ENCODE measurements at regions not wholly inside any gene's neighbourhood (a gene's known extent, or its start where the extent isn't known, plus 50 kb on each side); places are given as distances from the start of the nearest gene placed in this dataset.
"Not testable (repeated sequence)": the region's sequence is repeated elsewhere in the genome, so short reads cannot be mapped to it uniquely, and the experiment has no call there.

DNA sequence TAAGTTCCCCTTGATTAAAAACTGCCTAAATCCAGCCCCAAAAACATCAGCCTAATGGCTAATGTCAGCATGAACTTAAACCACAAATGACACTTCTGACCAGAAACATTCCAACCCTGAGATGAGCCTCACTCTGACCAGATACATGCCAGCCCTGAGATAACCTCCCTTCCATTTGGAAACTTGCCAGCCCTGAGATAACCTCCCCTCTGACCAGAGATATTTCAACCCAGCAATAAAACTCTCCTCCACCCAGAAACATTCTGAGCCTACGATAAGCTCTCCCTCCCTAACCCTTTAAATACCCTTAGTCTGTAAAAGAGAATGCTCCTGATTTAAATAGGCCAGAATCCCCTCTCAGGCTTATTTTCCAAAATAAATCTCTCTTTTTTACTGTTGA lies 1035.7 kb upstream of the NUDT12 start:
- no peak for DNase-seq

DNA sequence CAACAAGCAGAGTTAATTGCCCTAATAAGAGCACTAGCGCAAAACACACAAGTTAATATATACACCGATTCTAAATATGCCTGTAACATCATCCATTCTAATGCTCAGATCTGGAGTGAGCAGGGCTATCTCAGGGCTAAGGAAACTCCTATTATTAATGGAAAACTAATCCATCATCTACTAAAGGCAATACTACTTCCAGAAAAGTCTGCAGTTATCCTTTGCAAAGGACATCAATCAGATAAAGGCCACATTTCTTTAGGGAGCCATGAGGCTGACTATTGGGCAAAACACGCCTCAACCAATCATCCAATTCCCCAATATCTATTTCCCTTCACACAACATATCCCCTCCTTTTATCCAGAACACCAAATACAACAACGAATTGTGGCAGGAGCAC lies 1032.3 kb upstream of the NUDT12 start:
- DNase-seq, result peak; percentile 4

DNA sequence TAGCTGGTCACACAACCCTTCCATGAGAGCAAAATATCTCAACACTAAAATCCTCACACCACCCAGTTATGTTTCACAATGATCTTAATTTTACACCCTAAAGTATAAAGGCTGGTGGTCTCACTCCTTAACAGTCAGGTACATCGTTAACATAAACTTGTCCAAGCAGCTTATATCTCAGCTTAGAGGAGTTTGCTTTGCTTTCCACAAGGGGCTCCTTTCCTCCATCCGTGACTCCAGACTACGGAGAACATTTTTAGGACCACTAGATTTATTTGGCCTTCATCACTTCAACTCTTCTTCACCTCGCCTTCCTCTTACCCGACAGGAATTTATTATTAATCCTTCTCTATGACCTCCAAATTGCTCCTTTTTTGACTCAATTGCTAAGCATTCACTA lies 1014.1 kb upstream of the NUDT12 start:
- DNase-seq, result no peak

GRCh38 chr5:104573949-104574709 lies 1011.5 kb upstream of the NUDT12 start:
- no peak for DNase-seq

- DNase-seq, result no peak
Measured at GRCh38 chr5:104569621-104570020, 1007.0 kb upstream of the NUDT12 start.

GRCh38 chr5:104564530-104564929 lies 1001.9 kb upstream of the NUDT12 start:
- DNase-seq, result no peak

- DNase-seq, result no peak
Measured at GRCh38 chr5:104556957-104557356, 994.4 kb upstream of the NUDT12 start.

DNA sequence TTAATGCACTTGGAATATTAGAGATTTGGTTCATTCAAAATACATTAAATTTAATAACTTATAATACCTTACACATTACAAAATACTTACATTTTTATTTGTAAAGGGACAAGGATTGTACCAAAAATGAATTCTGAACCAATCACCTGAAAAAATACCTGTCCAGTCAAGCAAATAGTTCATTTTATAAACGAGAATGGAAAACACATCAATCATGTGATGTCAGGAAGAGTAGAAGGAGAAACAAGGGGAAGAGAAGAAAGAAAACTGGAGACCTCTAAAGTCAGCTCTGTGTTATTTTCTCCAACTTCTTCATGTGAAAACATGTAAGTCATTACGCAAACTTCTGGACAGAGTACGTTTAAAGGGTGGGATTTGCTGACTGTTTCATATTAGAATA lies 989.0 kb upstream of the NUDT12 start:
- DNase-seq, result no peak

GRCh38 chr5:104546871-104547270 lies 984.3 kb upstream of the NUDT12 start:
- not testable (repeated sequence) for DNase-seq

DNA sequence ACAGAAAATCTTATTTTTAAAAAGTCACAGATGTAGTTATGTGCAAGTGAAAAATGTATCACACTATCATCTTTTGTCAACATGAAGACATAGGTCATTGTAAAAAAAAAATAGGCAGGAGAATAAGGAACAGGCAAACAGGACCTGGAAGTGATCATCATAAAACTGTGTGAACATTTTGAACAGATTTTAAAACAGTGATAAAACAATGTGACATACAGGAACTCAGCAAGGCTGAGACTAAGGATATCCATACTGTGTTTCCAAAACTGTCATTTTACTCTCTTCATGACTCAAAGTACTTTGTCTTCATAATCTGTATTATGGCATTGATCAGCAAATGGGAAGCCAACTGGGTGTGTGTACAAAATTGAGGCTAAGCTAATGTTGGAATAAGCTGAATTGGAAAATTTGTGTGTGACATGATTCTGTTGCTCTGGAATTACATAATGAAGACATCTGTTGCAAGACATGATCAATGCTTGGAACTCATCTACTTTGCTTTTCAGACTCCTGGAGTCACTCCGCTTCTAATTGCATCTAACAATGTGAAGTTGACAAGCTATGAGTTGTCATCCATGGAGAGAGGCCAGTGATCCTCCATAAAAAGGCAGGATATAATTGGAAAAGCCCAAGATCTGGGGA lies 978.7 kb upstream of the NUDT12 start:
- DNase-seq, result no peak

- no peak for DNase-seq
Measured at GRCh38 chr5:104540448-104540847, 977.9 kb upstream of the NUDT12 start.

DNA sequence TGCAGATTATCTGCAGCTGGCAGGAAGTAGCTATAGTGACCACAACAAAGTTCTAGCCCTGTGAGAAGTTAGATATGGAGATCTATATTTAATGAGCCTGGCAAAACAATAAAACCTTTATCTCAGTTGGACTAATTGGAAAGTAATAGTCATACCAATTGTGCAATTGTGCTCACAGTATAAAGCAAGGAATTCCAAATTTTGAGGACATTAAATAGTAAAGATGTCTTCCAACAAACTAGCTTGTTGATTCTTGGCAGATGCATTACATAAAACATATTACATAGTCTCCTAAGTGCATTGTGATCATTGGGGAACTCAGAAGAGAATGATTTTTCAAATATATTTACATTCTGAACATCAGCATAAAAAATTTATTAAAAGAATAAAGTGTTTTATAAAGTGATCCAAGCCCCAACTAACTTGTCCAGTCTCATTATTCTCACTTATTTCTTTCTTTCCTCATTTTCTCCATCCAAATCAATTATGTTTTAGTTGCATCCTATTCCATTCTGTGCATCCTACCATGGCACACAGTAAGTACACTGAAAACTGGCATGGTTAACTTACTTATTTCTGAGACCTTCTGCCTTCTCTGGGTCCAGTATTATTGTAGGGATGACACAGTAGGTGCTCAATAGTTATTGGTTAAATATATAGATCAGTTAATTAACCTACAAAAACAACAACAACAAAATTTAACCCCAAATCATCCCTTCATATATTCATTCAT lies 977.2 kb upstream of the NUDT12 start:
- DNase-seq, result no peak

DNA sequence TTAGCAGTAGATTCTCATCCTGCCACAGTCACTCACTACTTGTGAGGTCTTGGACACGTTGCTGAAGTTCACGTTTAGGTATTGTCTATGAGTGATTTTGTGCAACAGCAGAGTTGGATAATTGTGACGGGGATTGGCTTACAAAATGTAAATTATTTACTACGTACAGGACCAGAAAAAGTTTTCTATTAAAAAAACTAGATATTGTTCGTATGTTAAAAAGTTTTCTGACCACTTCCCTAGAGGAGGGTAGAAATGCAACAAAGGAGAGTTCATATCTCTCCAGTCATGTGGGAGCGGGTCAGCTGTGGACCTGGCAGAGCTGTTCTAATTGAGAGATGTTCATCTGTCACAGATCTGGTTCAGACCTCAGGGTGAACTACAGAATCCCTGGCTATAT lies 976.1 kb upstream of the NUDT12 start:
- no peak for DNase-seq

GRCh38 chr5:104533498-104533897 lies 970.9 kb upstream of the NUDT12 start:
- peak; percentile 19 for DNase-seq

- DNase-seq, result no peak
Measured at GRCh38 chr5:104526866-104527265, 964.3 kb upstream of the NUDT12 start.

DNA sequence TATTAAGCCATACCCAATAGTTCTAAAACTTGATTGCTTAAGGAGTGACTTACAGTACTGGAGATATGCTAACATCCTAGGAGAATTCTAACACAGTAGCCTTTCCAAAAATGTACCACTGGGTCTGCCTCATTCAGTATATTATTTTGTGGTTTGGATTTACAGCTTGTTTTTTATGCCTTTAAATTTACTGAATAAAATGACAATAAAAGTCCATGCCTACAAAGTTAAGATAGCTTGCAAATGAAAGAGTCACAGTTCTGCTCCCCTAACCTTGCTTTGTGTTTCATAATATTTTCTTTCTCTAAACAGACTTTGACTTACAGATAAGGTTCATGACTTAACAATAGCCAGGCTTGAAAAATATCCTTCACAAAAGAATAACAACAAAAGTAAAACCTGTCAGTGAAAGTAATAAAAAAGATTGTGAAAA lies 951.1 kb upstream of the NUDT12 start:
- no peak for DNase-seq

DNA sequence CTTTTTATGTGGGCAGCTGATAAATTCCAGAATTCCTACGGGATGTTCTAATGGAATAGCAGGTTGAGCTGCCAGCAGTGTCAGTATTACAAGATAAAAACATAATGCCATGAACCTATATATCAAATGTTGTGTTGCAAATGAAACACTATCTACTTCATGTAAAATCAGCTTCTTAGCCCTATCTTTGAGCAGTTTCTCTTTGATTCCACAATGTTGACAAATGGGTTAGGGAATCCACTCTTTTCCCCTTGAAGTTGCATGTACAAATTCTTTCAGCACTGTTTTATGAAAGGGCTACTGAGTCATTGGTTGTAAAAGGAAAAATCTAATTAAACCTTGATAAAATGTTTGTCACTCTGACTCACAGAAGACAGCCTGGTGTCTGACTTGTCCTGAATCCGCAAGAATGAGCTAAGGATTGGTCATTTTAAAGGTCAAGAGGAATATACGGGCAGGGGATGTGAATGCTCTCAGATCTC lies 950.6 kb upstream of the NUDT12 start:
- no peak for DNase-seq

- DNase-seq, result no peak
Measured at GRCh38 chr5:104512063-104512825, 949.7 kb upstream of the NUDT12 start.

- peak; percentile 59 for DNase-seq
Measured at GRCh38 chr5:104498281-104498680, 935.7 kb upstream of the NUDT12 start.

DNA sequence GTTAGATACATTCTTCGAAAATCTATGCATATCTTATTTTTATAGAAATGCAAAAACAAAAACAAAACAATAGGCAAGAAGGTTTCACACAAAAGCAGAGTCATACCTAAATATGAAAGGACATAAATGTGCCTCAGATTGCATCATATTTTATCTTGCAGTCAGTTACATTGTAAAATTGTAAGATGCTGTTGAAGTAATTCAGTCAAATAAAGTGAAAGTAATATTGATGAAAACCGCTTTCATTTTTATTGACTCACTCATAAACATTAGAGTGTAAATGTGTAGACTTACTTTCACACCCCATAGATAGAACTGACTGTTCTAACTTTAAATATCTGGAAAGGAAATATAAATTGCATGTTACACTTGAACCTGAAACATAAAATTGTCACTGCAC lies 931.5 kb upstream of the NUDT12 start:
- no peak for DNase-seq

GRCh38 chr5:104472811-104473210 lies 910.2 kb upstream of the NUDT12 start:
- no peak for DNase-seq

- no peak for DNase-seq
Measured at GRCh38 chr5:104456122-104456521, 893.5 kb upstream of the NUDT12 start.

GRCh38 chr5:104452550-104452949 lies 890.0 kb upstream of the NUDT12 start:
- peak; percentile 48 for DNase-seq

Measured in DMS53 (cell line).